ENCODE measurements at regions not wholly inside any gene's neighbourhood (a gene's known extent, or its start where the extent isn't known, plus 50 kb on each side); places are given as distances from the start of the nearest gene placed in this dataset.

GRCh38 chr5:2871282-2871681 lies 119.8 kb upstream of the IRX2 start:
- TF ChIP-seq, protein P1, sequence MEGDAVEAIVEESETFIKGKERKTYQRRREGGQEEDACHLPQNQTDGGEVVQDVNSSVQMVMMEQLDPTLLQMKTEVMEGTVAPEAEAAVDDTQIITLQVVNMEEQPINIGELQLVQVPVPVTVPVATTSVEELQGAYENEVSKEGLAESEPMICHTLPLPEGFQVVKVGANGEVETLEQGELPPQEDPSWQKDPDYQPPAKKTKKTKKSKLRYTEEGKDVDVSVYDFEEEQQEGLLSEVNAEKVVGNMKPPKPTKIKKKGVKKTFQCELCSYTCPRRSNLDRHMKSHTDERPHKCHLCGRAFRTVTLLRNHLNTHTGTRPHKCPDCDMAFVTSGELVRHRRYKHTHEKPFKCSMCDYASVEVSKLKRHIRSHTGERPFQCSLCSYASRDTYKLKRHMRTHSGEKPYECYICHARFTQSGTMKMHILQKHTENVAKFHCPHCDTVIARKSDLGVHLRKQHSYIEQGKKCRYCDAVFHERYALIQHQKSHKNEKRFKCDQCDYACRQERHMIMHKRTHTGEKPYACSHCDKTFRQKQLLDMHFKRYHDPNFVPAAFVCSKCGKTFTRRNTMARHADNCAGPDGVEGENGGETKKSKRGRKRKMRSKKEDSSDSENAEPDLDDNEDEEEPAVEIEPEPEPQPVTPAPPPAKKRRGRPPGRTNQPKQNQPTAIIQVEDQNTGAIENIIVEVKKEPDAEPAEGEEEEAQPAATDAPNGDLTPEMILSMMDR (IDR thresholded peaks at IDR 0.05): no peak
- no peaks in the 10 kb centered on the region for H3K36me3 ChIP-seq
- H3K27me3 ChIP-seq (replicated peaks; ENCODE audit: insufficient read depth): no peaks in the 10 kb centered on the region
- no peak overlapping the region for H3K4me3 ChIP-seq
- H3K4me1 ChIP-seq (ENCODE audit: control insufficient read depth in 1 of 2, low read depth in 2 of 2): no peaks in the 10 kb centered on the region
- ATAC-seq (ENCODE audit: insufficient number of reproducible peaks, low FRiP score, low read depth) (no peak), DNase-seq (ENCODE audit: low spot score) (no peak)
- no peak overlapping the region for H3K27ac ChIP-seq
- H3K9me3 ChIP-seq: no peaks in the 10 kb centered on the region

DNA sequence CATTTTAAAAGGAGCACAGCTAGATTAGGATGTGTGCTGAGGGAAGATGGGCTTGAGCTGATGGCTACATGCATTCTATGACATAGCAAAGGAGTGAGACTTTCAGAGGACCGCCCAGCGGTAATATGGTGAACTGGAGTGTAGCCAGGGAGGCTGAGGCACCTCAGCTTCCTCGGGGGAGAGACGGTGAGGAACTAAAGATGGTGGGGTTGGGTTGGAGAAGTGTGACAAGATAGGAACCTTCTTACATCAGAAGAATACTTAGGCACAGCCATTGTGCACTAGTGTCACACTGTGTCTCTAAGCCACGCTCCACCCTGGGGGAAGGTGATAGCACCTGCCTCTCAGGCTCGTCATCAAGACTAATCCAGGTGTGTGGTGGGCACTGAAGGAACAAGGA lies 118.0 kb upstream of the IRX2 start:
- DNase-seq (ENCODE audit: low spot score) (no peak), ATAC-seq (ENCODE audit: insufficient number of reproducible peaks, low FRiP score, low read depth) (no peak)
- TF ChIP-seq, protein P1 (IDR thresholded peaks at IDR 0.05): no peak
- no peaks in the 10 kb centered on the region for H3K36me3 ChIP-seq
- no peaks in the 10 kb centered on the region for H3K27me3 ChIP-seq (replicated peaks; ENCODE audit: insufficient read depth)
- H3K27ac ChIP-seq: no peak overlapping the region
- no peak overlapping the region for H3K4me3 ChIP-seq
- H3K4me1 ChIP-seq (ENCODE audit: control insufficient read depth in 1 of 2, low read depth in 2 of 2): no peaks in the 10 kb centered on the region
- H3K9me3 ChIP-seq: no peaks in the 10 kb centered on the region

DNA sequence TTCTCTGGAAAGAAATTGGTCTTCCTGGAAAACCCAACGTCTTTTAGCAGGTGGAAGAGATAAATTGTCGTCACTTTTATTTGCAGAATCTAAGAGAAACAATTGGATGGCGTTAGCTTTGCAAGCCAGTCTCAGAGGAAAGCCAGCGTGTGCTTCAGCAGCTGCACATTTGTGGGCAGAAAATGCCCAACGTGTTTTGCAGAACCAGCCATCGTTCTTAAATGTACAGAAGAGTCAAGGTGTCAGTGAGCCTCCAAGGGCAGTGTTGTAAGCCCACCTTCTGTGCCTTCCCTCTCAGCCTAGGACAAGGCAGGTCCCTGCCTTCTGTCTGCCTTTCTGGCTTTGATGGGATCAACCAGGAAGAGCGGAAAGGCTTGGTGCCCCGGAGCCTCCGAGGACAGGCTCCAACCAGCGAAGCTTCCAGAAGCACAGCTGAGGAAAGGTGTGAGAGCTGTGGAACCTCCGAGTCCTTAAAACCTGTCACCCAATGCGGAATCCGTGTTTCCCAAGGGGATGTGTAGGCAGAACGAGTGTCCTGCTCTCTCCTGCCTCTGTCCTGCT lies 116.0 kb upstream of the IRX2 start:
- no peaks in the 10 kb centered on the region for H3K9me3 ChIP-seq
- TF ChIP-seq, protein P1 (IDR thresholded peaks at IDR 0.05): no peak
- no peak overlapping the region for H3K4me3 ChIP-seq
- no peak overlapping the region for H3K27ac ChIP-seq
- ATAC-seq (ENCODE audit: insufficient number of reproducible peaks, low FRiP score, low read depth): no peak
- DNase-seq (ENCODE audit: low spot score): no peak
- no peaks in the 10 kb centered on the region for H3K27me3 ChIP-seq (replicated peaks; ENCODE audit: insufficient read depth)
- no peaks in the 10 kb centered on the region for H3K4me1 ChIP-seq (ENCODE audit: control insufficient read depth in 1 of 2, low read depth in 2 of 2)
- H3K36me3 ChIP-seq: no peaks in the 10 kb centered on the region

DNA sequence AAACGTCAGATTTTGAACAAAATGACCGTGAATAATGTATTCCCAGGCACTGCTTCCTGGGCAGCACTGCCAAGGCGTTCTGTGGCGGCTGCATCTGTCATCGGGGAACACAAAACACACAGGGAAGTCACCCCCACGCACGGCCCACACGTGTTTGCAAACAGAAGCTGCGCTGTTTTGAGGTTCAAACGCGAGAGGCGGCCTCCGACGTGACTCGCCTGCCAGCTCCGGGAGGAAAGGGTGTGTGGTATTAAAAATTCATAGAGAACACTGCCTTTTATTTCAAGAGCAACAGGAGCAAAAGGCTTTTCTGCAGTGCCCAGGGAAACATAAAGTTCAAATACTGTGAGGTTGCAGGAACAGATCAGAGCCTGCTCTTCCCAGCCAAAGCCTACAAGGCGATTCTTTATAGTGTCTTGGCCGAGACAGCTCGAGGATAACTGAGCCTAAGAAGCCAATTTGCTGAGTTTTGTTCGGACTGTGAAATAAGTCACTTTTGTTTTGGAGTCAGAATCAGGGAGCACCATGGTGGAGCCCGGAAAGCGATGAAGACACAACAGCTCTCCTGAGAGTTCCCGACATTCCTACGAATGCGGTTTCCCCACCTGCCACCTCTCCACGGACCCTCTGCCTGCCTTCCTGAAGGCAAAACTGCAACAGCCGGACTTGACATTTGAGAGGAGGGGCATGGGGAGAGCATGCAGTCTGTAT lies 115.3 kb upstream of the IRX2 start:
- ATAC-seq (ENCODE audit: insufficient number of reproducible peaks, low FRiP score, low read depth): no peak
- no peaks in the 10 kb centered on the region for H3K36me3 ChIP-seq
- H3K9me3 ChIP-seq: no peaks in the 10 kb centered on the region
- no peak for DNase-seq (ENCODE audit: low spot score)
- TF ChIP-seq, protein P1 (IDR thresholded peaks at IDR 0.05): no peak
- H3K27ac ChIP-seq: no peak overlapping the region
- no peaks in the 10 kb centered on the region for H3K4me1 ChIP-seq (ENCODE audit: control insufficient read depth in 1 of 2, low read depth in 2 of 2)
- H3K27me3 ChIP-seq (replicated peaks; ENCODE audit: insufficient read depth): no peaks in the 10 kb centered on the region
- H3K4me3 ChIP-seq: no peak overlapping the region

- H3K36me3 ChIP-seq: no peaks in the 10 kb centered on the region
- DNase-seq (ENCODE audit: low spot score): no peak
- H3K4me1 ChIP-seq (ENCODE audit: control insufficient read depth in 1 of 2, low read depth in 2 of 2): no peaks in the 10 kb centered on the region
- no peaks in the 10 kb centered on the region for H3K9me3 ChIP-seq
- no peak overlapping the region for H3K27ac ChIP-seq
- ATAC-seq (ENCODE audit: insufficient number of reproducible peaks, low FRiP score, low read depth): no peak
- TF ChIP-seq, protein P1 (IDR thresholded peaks at IDR 0.05): no peak
- no peaks in the 10 kb centered on the region for H3K27me3 ChIP-seq (replicated peaks; ENCODE audit: insufficient read depth)
- H3K4me3 ChIP-seq: no peak overlapping the region
These were observed 114.4 kb upstream of the IRX2 start for GRCh38 chr5:2865856-2866255.
